Activated T-cell treated with anti-CD3 and anti-CD28 coated beads for 1 hour (primary cell): ENCODE measurements at regions not wholly inside any gene's neighbourhood (a gene's known extent, or its start where the extent isn't known, plus 50 kb on each side); places are given as distances from the start of the nearest gene placed in this dataset.

Experiments
- DNase-seq: peaks from one replicate; pipeline ENCODE4 v3.0.0-alpha.2; 2020; ENCODE audit warnings: low read depth

DNA sequence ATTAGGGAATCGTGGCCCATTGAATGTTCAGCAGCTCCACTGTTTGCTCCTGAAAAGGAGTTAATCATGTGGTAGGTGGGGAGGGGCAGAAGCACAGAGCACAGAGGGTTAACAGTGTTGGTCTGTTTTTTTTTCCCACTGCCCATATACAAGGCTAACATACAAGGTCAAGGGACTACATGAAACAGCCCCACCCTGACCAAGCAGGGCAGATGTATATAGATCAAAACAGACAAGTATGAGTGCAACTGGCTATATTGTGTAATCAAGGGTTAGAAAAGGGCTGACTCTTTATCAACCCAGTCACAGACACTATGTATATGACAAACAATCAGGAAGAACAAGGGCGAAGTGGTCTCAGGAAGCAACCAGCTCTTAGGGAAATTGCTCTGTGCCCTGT is 186.6 kb upstream of the CDH11 start:
- no peak for DNase-seq

DNA sequence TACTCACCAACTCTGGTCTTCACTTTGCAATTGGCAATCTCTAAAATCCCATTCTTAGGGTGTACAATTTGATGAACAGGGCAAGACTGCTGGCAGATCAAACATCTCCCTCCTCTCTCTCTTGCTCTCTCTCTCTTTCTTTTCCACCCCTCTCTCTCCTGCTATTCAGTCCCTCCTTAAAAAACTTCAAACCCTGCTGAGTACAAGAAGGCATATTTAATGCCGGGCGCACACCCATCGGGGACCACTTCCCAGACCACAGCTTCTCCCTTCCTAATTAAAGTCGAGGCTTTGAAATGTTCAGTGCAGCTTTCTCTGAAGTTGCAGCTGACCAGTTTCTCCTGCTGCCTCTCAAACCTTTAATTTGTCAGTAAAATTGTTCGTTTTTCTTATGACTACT is 185.4 kb upstream of the CDH11 start:
- no peak for DNase-seq

DNA sequence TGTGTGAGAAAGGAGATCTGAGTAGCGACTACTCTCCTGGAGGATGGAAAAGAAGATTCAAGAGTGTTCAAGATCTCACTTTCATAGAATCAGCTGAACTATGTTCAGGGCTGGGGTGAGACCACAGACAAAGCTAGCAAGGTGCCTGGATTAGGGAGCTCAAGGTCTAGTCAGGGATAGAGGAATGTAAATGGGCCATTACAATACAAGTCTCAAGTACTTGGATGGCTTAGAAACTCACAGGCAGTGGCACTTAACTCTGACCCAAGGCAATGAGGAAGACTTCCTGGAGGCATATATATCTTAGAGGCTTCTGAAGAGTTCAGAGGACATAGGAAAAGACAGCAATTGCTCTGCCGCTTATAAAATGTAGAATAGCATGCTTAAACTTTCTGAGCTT is 184.9 kb upstream of the CDH11 start:
- no peak for DNase-seq

DNA sequence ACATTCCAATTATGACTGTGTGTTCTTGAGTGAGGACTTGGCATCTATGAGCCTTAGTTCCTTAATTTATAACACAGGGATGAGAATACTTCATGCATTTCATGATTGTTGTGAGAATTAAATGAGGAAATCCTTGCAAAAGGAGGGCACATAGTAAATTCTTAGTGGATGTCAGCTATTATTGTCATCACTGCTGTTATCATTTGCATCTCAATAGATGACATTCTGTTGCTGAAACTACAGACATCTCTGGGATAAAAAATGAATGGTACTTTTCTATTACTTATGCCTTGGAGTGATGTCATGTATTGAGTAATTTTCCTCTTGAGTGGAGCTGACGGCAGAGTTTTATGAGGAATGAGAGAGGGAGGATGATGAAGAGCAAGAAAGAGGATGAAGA is 184.4 kb upstream of the CDH11 start:
- DNase-seq, result no peak

DNA sequence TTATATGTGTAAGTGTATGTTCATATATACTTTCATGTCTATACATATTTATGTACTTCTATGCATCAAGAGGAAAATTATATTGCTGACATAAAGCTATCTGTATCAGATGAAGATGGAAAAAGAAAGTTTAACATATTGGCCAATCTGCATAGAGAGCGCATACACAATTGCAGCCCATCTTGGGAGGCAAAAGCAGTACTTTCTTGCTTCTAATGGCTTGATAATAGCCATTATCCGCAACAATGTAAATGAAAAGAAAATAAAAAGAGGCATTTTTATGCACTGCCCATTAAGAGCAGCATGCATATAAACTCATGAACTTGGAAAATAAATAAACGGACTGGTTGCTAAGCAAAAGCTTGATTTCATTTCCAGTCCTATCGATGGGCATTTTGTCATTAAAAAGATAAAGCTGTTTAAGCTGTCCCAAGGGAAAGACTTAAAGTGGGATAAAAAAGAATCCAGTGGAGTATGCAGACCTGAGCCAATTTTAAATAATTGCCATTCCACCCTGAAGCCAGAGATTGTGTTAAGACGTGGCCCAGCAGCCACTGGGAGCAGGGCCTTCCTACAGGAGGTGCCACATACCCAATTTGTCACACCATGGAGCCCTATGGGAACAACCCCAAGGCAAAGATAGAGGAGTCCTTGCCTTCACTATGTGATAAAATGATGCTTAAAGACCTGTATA is 183.6 kb upstream of the CDH11 start:
- no peak for DNase-seq

DNA sequence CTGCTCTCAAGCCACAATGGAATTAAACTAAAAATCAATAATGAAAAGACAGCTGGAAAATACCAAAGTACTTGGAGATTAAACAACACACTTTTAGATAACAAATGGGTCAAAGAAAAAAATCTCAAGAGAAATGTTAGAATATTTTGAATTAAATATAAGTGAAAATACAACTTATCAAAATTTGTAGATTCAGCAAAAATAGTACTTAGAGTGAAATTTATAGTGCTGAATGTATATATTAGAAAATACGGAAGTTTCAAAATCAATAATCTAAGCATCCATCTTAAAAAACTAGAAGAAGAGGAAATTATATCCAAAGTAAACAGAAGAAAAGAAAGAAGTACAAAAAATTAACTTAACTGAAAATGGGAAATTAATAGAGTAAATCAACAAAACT is 179.2 kb upstream of the CDH11 start:
- DNase-seq, result no peak

DNA sequence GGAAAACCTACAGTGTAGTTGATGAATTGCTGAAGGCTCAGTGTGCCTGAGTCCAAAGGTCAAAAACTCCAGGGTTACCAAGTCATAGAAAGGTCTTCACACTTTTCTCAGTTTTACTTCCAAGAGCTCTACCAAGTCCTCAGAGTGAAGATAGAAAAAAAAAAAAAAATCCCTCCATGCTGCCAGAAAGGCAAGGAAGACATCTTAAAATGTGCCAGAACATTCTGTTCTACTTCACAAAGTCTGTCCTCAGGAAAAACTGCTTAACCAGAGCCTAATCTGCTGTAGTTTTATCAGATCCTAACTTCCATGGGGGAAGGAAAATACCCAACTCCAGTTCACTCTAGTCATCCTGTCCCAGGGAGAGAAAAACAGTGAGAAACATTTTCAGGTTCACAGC is 175.6 kb upstream of the CDH11 start:
- no peak for DNase-seq

DNA sequence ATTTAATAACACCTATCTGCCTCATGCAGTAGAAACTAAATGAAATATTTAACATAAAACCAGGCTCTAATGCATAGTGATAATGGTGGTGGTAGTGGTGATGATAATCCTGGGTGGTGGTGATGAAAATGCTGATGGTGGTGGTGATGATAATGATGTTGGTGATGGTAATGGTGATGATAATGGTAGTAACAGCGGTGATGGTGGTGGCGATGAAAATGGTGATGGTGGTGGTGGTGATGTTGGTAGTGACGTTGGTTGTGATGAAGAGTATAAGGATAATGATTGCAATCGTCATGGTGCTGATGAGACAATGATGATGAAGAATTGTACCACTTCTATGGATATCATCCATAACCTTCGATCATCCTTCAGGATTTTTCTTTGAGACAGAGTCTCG is 173.7 kb upstream of the CDH11 start:
- no peak for DNase-seq

DNA sequence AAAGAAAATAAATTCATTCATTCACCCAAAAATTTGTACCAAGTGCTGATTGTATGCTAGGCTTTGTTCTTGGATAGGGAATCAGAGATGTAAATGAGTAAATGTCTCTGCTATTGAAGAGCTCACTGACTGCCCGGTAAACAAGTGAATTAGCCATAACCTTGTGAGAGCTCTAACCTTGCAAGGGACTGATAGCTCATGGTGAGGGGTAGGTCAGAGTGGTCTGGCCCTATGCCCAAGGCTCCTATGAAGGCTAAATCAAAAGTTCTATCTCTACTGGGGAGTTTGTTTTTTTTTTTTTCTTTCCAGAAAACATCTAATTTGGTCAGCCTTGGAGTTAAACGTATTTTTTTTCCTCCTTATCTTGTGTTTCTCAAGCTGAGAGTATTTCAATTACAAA is 172.8 kb upstream of the CDH11 start:
- no peak for DNase-seq

DNA sequence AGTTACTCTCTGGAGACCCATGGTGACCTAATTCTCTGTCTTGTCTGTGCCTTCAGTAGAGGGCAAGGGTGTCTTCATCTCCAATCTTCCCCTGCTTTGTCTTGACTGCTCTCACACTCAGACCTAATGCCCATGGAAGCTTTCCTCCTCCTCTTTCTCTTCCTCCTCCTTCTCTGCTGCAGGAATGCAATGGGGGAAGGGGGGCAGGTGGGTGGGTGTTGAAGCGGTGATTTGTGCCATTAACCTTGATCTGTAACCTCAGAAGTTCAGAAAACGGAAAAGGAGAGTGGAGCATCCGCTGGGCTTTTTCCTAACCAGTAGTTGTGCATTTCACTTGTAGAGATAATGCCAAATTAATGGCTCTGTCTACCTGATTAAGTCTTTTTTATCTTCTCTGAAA is 172.3 kb upstream of the CDH11 start:
- DNase-seq, result no peak

DNA sequence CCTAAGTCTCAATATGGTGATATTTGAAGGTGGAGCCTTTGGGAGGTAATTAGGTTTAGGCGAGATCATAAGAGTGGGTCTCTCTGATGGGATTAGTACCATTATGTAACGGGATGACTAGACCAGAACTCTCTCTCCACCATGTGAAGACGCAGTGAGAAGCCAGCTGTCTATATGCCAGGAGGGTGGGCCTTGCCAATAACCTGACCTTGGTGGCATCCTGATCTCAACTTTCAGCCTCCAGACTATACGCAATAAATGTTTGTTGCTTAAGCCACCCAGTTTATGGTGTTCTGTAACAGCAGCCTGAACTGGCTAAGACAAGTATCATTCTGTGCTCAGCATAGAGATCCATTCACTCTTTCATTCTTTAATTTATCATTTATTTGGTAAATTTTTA is 167.2 kb upstream of the CDH11 start:
- no peak for DNase-seq

DNA sequence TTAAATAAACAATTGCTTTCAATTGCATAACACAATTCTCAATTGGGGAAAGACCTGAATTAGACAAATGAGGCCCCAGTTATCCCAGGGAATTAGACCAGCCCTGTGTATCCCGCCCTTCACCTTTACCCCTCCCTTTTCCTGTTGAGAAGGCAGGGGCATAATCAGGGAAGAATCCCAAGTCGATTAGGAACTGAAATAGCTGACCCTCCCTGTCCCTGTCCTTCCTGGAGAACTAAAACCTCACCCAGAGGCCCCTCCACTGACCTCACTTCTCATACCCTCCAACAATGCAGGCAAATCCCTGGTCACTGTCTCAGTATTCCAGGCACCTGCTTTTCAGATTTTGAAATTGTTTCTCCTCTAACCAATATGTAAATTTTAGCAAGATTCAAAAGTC is 165.4 kb upstream of the CDH11 start:
- no peak for DNase-seq

DNA sequence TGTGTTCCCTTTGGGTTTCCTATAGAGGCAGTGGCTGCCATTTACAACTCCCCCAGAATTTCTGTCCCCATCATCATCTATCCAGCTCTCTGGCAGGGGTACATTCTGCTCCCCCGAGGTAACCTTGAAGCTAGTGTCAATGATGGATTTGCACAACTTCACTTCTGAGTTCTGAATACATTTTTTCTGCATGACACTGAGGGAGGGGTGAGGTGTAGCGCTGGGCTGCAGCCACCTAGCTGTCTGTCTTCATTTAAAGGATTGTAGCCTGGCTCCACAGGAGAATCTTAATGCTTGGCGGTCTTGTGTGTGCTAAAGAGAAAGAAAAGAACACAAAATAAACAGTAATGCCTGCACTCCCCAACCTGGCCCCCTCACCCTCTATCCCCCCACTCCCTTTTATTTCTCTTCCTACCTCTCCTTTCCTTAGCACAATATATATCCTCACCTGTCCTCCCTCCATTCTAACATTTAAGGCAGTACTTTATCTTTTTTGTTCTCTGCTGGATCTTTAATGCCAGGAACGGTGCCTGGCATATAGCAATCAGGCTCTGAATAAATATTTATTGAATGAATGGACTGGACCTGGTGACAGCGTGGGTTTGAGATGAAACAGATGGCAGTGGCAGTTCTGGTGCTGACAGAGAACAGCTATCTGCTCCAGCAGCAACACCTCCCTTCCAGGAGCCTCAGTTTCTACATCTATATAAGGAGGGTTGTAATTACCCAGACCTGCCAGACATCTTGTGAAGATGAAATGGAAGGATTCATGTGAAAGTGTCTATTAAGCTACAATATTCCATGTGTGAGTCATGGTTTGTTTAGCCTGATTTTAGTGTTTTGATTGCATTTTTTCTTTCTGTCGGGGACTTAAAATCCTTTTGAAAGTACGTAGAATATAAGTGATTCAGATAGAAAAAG is 163.5 kb upstream of the CDH11 start:
- DNase-seq, result no peak

DNA sequence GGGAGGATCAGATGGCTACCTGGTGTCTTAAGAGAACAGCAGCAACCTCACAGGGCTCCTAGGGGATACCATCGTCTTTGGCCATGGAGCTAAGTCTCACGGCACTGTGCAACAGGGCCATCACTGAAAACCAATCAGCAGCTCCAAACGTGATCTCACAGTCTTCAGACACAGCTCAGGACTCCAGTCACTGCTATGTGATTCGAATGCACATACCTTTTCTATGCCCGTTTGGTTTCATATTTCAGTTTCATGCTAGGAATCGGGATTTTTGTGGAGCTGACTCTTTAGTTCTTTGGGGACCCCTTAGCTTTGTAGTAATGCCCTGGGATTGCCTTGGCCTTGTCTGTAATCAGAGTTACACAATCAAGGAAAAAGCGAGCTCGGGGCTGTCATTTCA is 162.8 kb upstream of the CDH11 start:
- DNase-seq, result no peak

DNA sequence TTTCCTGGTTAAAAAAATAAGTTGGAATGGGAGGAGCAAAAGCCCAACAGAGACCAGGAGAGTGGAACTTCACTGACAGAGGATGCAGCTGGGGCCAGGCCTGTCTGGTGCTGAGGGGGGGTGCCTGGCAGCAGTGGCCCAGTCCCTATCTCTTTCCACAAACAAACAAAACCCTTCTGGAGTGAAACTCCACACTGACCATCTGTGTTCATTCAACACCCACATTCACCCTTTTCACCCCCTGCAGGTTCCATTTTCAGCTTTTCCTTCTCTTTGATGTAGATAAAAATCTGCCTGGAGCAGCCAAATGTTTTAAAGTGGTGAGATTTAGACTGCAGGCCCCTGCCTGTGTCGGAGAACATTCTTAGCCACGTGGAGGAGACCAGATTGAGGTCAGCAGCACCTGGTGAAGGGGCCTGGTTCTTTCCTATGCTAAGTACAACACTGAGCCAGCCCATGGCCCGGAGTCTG is 161.4 kb upstream of the CDH11 start:
- DNase-seq, result no peak

DNA sequence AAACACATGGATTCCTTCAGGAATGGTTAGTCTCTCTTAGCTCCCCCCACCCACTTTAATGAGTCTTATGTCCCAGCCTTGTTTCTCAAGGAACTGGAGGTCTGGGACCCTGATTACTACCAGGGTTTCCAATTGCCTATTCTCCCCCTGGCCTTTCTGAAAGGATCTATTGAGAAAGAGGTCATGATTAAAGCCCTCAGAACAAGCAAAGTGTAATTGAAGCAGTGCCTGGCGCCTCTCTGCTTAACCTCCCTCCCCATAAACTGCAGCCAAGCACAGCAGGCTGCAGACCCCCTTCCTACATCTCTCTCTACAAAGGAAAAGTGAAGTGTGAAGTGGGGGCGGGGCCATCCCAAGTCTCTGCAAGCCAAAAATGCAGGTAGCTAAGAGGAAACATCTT is 159.7 kb upstream of the CDH11 start:
- no peak for DNase-seq

DNA sequence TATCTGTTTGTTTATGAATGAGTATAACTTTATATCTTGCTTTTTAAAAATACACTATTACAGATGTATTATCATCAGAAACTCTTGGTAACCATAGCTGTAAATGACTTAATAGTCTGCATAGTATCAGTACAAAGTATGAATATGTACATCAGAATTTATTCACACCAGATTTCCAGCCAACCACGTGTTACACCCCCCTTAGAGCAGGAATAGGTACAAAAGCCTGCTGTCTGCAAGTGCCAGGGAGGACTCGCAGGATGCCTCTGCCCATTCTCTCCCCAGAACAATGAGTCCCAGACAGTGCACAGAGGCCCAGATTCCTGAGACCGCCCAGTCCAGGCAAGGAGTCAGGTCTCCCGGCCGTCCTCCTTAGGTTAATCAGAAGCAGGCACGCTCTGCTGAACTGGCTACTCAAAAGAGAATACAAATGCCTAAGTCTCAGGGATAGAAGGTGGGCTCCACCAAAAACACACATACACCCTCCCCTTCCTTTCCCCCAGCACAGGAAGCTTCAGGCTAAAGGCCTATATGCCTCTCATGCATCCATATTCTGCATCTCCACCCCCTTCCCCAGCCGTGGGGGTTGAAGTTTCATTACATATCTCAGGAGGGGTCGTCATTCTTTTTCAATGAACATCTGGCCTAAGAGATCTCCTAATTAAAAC is 159.1 kb upstream of the CDH11 start:
- DNase-seq, result no peak

DNA sequence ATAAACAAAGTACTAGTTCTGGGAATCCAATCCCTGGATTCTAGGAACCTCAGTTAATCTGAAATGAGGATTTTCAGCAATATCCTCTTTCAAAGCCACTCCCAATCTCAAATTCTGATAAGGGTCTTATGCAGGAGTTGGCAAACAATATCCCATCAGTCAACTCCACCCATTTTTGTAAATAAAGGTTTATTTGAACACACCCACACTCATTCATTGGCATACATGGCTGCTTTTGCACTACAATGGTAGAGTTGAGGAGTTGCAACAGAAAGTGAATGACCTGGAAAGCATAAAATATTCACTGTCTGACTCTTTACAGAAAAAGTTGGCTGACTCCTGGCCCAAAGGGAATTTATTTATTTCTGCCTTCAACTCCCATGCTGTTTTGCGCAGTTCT is 157.7 kb upstream of the CDH11 start:
- DNase-seq, result no peak

DNA sequence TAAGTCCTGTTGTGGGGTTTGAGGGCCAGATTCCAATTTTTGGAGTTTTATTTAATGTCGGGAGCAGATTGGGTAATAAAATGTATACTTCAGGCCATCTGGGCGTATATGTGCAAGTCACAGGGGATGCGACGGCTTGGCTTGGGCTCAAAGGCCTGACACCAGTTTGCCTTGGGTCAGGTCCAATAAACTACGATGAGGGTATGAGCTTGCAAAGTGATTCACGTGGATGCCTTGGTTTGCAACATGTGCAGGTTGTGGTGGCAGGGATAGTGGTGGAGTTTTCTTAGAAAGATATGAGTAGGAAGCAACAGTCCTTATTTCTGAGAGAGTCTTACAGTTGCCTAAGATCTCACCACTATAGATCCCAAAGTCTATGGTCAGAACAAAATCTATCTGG is 157.0 kb upstream of the CDH11 start:
- DNase-seq, result no peak

DNA sequence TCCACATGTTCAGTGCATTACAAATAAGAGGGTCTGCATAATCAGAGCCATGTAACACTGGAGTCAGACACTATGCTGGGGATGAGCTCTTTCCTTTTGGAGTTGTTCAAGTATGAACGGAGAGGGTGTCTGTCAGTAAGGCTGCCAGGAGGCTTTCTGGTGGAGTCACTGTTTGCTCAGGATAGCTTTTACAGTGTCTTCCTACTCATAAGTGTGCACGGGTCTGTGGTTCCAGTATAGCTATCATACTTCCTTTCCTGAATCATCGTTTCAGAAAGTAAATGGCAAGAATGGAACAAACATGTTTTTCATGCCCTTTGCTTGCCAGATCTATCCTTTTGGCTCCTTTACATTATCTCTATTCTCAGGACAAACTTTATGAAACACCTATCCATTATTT is 152.7 kb upstream of the CDH11 start:
- no peak for DNase-seq

DNA sequence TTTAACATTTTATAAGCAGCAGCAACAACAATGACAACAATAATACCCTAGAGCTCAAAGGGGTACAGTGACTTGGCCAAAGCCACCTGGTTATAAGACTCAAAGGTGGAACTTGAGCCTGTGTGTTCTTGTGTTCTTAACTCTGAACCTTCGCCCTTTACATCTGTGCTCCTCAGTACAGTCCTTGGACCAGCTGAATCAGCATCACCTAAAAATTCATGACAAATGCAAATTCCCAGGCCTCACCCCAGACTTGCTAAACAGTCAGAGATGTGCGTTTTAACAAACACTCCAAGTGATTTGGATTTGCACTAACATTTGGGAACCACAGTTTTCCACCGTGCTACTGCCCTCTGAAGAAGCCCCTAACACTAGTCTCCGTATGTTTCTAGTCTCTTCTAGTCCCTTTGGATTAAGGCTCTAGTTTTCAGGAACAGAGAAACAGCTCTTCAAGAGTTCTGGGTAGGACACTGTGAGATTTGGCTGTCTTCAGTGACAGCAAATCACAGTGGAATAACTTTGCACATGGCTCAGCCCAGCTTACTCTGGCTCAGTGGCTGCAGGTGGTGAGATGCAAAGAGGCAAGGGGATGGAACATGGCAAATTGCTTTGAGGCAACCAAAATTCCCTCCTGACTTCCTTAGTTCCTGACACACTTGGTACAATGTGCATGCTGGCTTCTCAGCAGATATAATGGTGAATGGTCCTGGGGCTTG is 151.0 kb upstream of the CDH11 start:
- no peak for DNase-seq

DNA sequence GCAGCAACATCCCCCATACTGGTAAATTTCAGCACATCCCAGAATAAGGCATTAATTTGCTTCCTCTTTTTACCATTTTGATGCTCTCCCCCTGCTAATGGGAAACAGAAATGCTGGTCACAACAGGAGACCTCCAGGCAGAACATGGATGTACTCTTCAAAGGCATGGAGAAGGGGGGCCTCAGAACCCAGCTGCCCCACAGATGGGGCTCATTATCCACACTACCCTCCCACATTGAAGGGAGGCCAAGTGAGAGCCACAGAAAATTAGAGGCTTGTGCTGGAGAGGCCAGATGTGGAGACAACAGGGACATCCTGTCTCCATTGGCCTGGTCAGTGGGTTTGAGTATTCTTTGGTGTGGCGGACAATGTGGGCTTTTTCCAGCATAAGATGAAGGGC is 150.1 kb upstream of the CDH11 start:
- no peak for DNase-seq
